Bronchial epithelial cell (primary cell): ENCODE measurements at regions not wholly inside any gene's neighbourhood (a gene's known extent, or its start where the extent isn't known, plus 50 kb on each side); places are given as distances from the start of the nearest gene placed in this dataset.

Experiments used
- DNase-seq: peaks from one replicate; pipeline ENCODE4 v3.0.0-alpha.2; 2010; ENCODE audit warnings: low read depth
- FAIRE-seq: peaks from 2 replicates; lab custom pipeline; 2011; peaks lifted over from hg19 to GRCh38; lab: Jason Lieb, UNC
- H3K27me3 ChIP-seq: 2 replicates; pipeline ENCODE4 v1.5.1; 2011; ENCODE audit warnings: low read length; ENCODE audit not compliant: control insufficient read depth, insufficient read depth
- H3K36me3 ChIP-seq: 2 replicates; pipeline ENCODE4 v1.5.1; 2011; ENCODE audit warnings: low read length; ENCODE audit not compliant: control insufficient read depth, insufficient read depth
- H3K4me3 ChIP-seq: 2 replicates; pipeline ENCODE4 v1.5.1; 2011; ENCODE audit warnings: mild to moderate bottlenecking, low read depth, low read length, control low read depth
- CTCF ChIP-seq: IDR thresholded peaks from 2 replicates; pipeline ENCODE4 v1.5.1; 2011; ENCODE audit warnings: mild to moderate bottlenecking, moderate library complexity, low read length, control low read depth, inconsistent platforms; ENCODE audit not compliant: insufficient read depth, severe bottlenecking

GRCh38 chr3:152109038-152109437 is 159.7 kb upstream of the MBNL1 start:
- Histone ChIP-seq H3K27me3 (no peaks in the 10 kb centered on the region), H3K4me3 (no peak overlapping the region), H3K36me3 (no peaks in the 10 kb centered on the region)
- no peak for TF ChIP-seq CTCF
- no peak for DNase-seq
- no peak for FAIRE-seq

- Histone ChIP-seq H3K27me3 (no peaks in the 10 kb centered on the region), H3K4me3 (no peak overlapping the region), H3K36me3 (no peaks in the 10 kb centered on the region)
- no peak for DNase-seq
- no peak for FAIRE-seq
- no peak for TF ChIP-seq CTCF
Observed at GRCh38 chr3:152113413-152113812, 155.3 kb upstream of the MBNL1 start.

DNA sequence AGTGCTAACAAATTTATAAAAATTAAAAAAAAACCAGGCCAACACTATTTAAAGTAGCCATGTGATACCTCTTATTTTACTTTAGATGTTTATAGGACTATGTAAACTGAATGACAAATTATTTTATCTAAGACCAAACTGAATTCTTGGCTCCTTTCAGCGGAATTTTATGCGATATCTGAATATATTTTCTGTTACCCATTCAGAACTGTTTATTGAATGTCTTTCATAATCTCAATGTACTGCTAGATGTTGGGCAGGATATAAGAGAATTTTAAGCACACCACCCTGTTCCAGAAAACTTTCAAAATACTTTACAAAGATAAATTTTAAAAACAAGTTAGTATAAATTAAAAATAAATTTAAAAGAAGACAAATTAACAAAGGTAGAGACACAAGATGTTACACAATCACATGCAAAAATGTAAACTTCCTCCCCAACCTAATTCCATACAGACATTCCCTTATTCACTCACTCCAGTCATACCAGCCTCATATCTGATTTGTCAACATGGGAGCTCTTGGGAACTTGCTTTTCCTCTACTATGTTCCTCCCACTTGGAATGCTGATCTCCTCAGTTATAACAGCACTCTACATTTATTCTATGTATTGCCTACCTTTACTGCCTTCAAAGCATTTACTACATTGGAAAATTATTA is 154.6 kb upstream of the MBNL1 start:
- Histone ChIP-seq H3K36me3 (no peaks in the 10 kb centered on the region), H3K4me3 (no peak overlapping the region), H3K27me3 (no peaks in the 10 kb centered on the region)
- FAIRE-seq, result no peak
- no peak for TF ChIP-seq CTCF
- peak; percentile 59 for DNase-seq

DNA sequence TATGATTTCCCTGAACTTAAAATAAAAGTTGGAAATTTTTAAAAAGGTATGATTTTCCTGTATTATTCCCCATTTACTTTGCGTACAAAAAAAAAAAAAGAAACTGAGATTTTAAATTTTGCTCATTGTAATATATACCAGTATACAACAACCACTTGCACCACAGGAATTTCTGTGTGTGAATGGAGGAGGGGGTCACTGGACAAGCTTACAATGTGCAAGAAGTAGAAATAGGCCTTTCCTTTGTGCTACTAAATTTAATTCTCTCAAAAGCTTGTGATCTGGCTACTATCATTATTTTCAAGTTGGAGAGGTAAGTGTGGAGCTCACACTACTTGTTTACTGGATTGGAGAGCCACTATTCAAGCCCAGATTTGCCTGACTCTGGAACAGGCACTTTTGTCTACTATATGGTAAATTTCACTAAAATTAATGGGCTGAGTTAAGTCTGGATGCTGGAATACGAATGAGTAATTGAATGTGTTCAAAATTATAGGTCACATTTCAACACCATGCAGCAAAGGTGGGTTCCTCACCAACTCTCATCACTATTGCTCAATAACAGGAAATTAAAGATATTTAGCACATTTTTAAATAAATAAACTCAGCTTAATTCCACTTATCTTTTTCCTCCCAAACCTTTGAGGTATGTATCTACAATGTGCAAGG is 148.0 kb upstream of the MBNL1 start:
- Histone ChIP-seq H3K36me3 (no peaks in the 10 kb centered on the region), H3K4me3 (no peak overlapping the region), H3K27me3 (no peaks in the 10 kb centered on the region)
- DNase-seq (peak; percentile 81), FAIRE-seq (no peak)
- TF ChIP-seq CTCF, result no peak

DNA sequence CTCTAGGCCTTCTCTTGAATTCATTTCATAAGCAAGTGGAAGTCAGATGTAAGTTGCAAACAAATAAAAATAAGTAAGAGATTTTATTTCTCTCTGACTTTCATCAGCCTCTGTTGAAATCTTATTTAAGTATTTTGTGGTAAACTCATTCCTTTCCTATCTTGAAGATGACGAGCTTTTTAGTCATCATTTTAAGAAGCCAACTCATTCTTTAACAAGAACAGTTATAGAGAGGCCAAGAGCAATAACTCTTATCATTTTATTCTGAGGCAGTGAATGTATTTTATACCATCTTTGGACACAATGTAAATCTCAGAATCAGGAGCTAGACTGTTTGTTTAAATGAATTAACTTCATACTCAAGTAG is 147.5 kb upstream of the MBNL1 start:
- FAIRE-seq, result no peak
- H3K36me3 ChIP-seq, result no peaks in the 10 kb centered on the region
- DNase-seq, result peak; percentile 92
- H3K4me3 ChIP-seq, result no peak overlapping the region
- H3K27me3 ChIP-seq, result no peaks in the 10 kb centered on the region
- TF ChIP-seq CTCF, result no peak
